H9 (cell line): ENCODE measurements at regions not wholly inside any gene's neighbourhood (a gene's known extent, or its start where the extent isn't known, plus 50 kb on each side); places are given as distances from the start of the nearest gene placed in this dataset.

Experiments used
- DNase-seq: peaks from one replicate; pipeline ENCODE4 v3.0.0-alpha.2; 2017
- H2AFZ ChIP-seq: one replicate; pipeline ENCODE4 v1.6.1; 2013; ENCODE audit warnings: mild to moderate bottlenecking, low read length, control low read depth, moderate library complexity
- H2AK5ac ChIP-seq: 2 replicates; pipeline ENCODE4 v1.6.1; 2013; ENCODE audit warnings: low read length, control low read depth, mixed read lengths; ENCODE audit not compliant: insufficient read length
- H2BK120ac ChIP-seq: one replicate; pipeline ENCODE4 v1.6.1; 2013; ENCODE audit warnings: low read depth, mild to moderate bottlenecking, low read length, control low read depth, inconsistent platforms; ENCODE audit not compliant: poor library complexity, severe bottlenecking
- H2BK12ac ChIP-seq: 2 replicates; pipeline ENCODE4 v1.6.1; 2013; ENCODE audit warnings: low read length, control low read depth, mixed read lengths, low read depth; ENCODE audit not compliant: insufficient read length
- H2BK15ac ChIP-seq: 2 replicates; pipeline ENCODE4 v1.6.1; 2013; ENCODE audit warnings: low read depth, low read length, control low read depth
- H2BK20ac ChIP-seq: one replicate; pipeline ENCODE4 v1.6.1; 2013; ENCODE audit warnings: low read depth, mild to moderate bottlenecking, low read length, control low read depth, inconsistent platforms; ENCODE audit not compliant: poor library complexity, severe bottlenecking
- H2BK5ac ChIP-seq: 2 replicates; pipeline ENCODE4 v1.6.1; 2013; ENCODE audit warnings: low read length, control low read depth, mixed read lengths; ENCODE audit not compliant: insufficient read length
- H3K14ac ChIP-seq: 2 replicates; pipeline ENCODE4 v1.6.1; 2013; ENCODE audit warnings: low read length, control low read depth; ENCODE audit not compliant: insufficient read depth
- H3K18ac ChIP-seq: 2 replicates; pipeline ENCODE4 v1.6.1; 2013; ENCODE audit warnings: low read depth, mild to moderate bottlenecking, mixed read lengths, low read length, control low read depth; ENCODE audit not compliant: insufficient read length
- H3K23ac ChIP-seq: 2 replicates; pipeline ENCODE4 v1.6.1; 2013; ENCODE audit warnings: low read length, control low read depth, mixed read lengths, low read depth; ENCODE audit not compliant: insufficient read length
- H3K23me2 ChIP-seq: 2 replicates; pipeline ENCODE4 v1.6.1; 2013; ENCODE audit warnings: low read depth, mild to moderate bottlenecking, mixed read lengths, low read length, control low read depth; ENCODE audit not compliant: insufficient read length, poor library complexity, severe bottlenecking
- H3K27ac ChIP-seq: 2 replicates; pipeline ENCODE4 v1.5.1; 2013; ENCODE audit warnings: low read length, control low read depth, mixed read lengths, low read depth; ENCODE audit not compliant: insufficient read length
- H3K27me3 ChIP-seq: 2 replicates; pipeline ENCODE4 v1.6.1; 2013; ENCODE audit warnings: low read length, control low read depth, inconsistent platforms; ENCODE audit not compliant: insufficient read depth
- H3K4ac ChIP-seq: 2 replicates; pipeline ENCODE4 v1.6.1; 2013; ENCODE audit warnings: low read depth, mild to moderate bottlenecking, control low read depth, inconsistent platforms, low read length, moderate library complexity
- H3K4me1 ChIP-seq: 2 replicates; pipeline ENCODE4 v1.6.1; 2013; ENCODE audit warnings: low read length, control low read depth, inconsistent platforms; ENCODE audit not compliant: insufficient read depth
- H3K4me2 ChIP-seq: 2 replicates; pipeline ENCODE4 v1.6.1; 2013; ENCODE audit warnings: low read length, control low read depth, mixed read lengths; ENCODE audit not compliant: insufficient read length, insufficient read depth
- H3K56ac ChIP-seq: 2 replicates; pipeline ENCODE4 v1.6.1; 2013; ENCODE audit warnings: low read depth, mild to moderate bottlenecking, mixed read lengths, low read length, control low read depth; ENCODE audit not compliant: insufficient read length
- H3K79me1 ChIP-seq: 2 replicates; pipeline ENCODE4 v1.6.1; 2013; ENCODE audit warnings: low read depth, mild to moderate bottlenecking, moderate library complexity, low read length, control low read depth, inconsistent platforms; ENCODE audit not compliant: insufficient read depth, poor library complexity, severe bottlenecking
- H3K79me2 ChIP-seq: 2 replicates; pipeline ENCODE4 v1.6.1; 2013; ENCODE audit warnings: low read length, control low read depth, inconsistent platforms; ENCODE audit not compliant: insufficient read depth
- H3K9ac ChIP-seq: 2 replicates; pipeline ENCODE4 v1.6.1; 2013; ENCODE audit warnings: low read length, control low read depth, mixed read lengths; ENCODE audit not compliant: insufficient read length; ENCODE audit errors: extremely low read depth
- H3K9me3 ChIP-seq: one replicate; pipeline ENCODE4 v1.6.1; 2013; ENCODE audit warnings: low read depth, low read length, inconsistent platforms; ENCODE audit not compliant: control insufficient read depth
- H3T11ph ChIP-seq: one replicate; pipeline ENCODE4 v1.6.1; 2013; ENCODE audit warnings: mild to moderate bottlenecking, low read length, control low read depth, inconsistent platforms
- H4K20me1 ChIP-seq: one replicate; pipeline ENCODE4 v1.6.1; 2013; ENCODE audit not compliant: control insufficient read depth, insufficient read length, insufficient read depth
- H4K5ac ChIP-seq: 2 replicates; pipeline ENCODE4 v1.6.1; 2013; ENCODE audit warnings: low read depth, mild to moderate bottlenecking, mixed read lengths, low read length, control low read depth; ENCODE audit not compliant: insufficient read length
- H4K8ac ChIP-seq: replicated peaks from 2 replicates; pipeline ENCODE4 v1.6.1; 2013; ENCODE audit warnings: low read length, control low read depth, mixed read lengths, low read depth; ENCODE audit not compliant: insufficient read length
- H4K91ac ChIP-seq: 2 replicates; pipeline ENCODE4 v1.6.1; 2013; ENCODE audit warnings: low read depth, mild to moderate bottlenecking, moderate library complexity, mixed read lengths, low read length, control low read depth; ENCODE audit not compliant: insufficient read length
- H3K27ac Mint-ChIP-seq, 3 experiments: 2 replicates in 2 of 3; 3 replicates in 1 of 3; pipeline ENCODE4 v1.8.0; 2020 to 2021; ENCODE audit warnings: mixed read lengths in 3 of 3, mild to moderate bottlenecking in 1 of 3, moderate library complexity in 1 of 3
- H3K27me3 Mint-ChIP-seq: 2 replicates; pipeline ENCODE4 v1.8.0; 2021; ENCODE audit warnings: low read depth, mild to moderate bottlenecking, moderate library complexity, mixed read lengths
- H3K36me3 Mint-ChIP-seq, 3 experiments: 2 replicates in 2 of 3; 3 replicates in 1 of 3; pipeline ENCODE4 v1.8.0; 2020 to 2021; ENCODE audit warnings: low read depth in 3 of 3, mixed read lengths in 3 of 3; ENCODE audit not compliant: insufficient read depth in 1 of 3
- H3K4me1 Mint-ChIP-seq, 2 experiments: 2 replicates each; pipeline ENCODE4 v1.8.0; 2020; ENCODE audit warnings: mixed read lengths in 2 of 2
- H3K4me3 Mint-ChIP-seq, 2 experiments: 2 replicates in 1 of 2; 3 replicates in 1 of 2; pipeline ENCODE4 v1.8.0; 2020 to 2021; ENCODE audit warnings: mild to moderate bottlenecking in 2 of 2, mixed read lengths in 2 of 2, moderate library complexity in 1 of 2
- H3K9me3 Mint-ChIP-seq, 2 experiments: 2 replicates in 1 of 2; 3 replicates in 1 of 2; pipeline ENCODE4 v1.8.0; 2020; ENCODE audit warnings: mild to moderate bottlenecking in 2 of 2, mixed read lengths in 2 of 2, moderate library complexity in 1 of 2
- WGBS: extraction: QIAGEN DNeasy Blood & Tissue Kit; methylation state at CpG from one replicate; pipeline ENCODE4 v1.1.7; 2013; ENCODE audit warnings: missing lambda C conversion rate, low lambda C conversion rate, mixed read lengths; ENCODE audit not compliant: insufficient read length; ENCODE audit errors: extremely low coverage; 5-methylcytosine and 5-hydroxymethylcytosine counted together
- TF ChIP-seq, protein P1 (sequence below): fragments of 200-600 bp; sonication (generic); conservative IDR thresholded peaks from 3 replicates; pipeline ENCODE4 v1.8.0; 2021; ENCODE audit warnings: antibody characterized with exemption, mild to moderate bottlenecking

DNA sequence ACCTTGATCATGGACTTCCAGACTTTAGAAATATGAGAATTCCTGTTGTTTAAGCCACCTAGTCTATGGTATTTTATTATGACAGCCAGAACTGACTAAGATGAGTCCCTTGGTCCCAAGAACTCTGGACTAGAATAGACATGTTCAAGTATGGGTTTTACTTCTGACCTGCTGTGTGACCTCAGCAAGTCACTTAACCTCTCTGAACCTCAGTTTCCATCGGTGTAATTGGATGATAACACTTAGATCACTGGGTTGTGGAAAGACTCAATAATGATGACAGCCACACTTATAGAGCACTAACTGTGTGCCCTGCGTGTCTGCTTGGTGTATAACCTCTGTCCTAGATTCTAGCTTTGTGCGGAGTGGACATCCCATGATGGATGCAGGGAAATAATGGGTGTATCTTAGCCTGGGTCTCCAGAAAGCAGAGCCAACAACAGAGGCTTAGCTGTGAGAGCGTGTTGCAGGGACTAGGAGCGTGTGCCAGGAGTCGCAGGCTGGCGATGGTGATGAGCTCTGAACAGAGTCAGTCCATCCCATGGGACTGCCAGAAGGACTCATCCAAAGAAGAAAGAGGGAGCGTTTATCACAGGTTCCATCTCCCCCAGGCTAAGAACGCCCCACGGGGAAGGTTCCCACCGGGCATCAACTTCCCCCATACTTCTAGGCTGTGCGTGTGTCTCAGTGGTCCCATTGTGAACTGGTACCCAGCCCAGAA, 93.2 kb upstream of the TP53I11 start:
- Histone ChIP-seq H3K79me2 (no peaks in the 10 kb centered on the region), H3K23me2 (no peaks in the 10 kb centered on the region), H2BK5ac (no peak overlapping the region), H3K4me2 (no peak overlapping the region), H3K18ac (no peak overlapping the region), H3K4ac (no peak overlapping the region), H4K8ac (no peak overlapping the region), H3K79me1 (no peaks in the 10 kb centered on the region), H3K4me1 (no peaks in the 10 kb centered on the region), H4K91ac (no peak overlapping the region), H3T11ph (no peak overlapping the region), H2AK5ac (no peak overlapping the region), H2BK15ac (no peak overlapping the region), H3K23ac (no peak overlapping the region), H2BK12ac (no peak overlapping the region), H2AFZ (no peak overlapping the region), H3K56ac (no peak overlapping the region), H4K5ac (no peak overlapping the region), H3K9me3 (peaks cover 6% of the 10 kb centered on the region), H3K14ac (no peak overlapping the region), H3K27ac (no peak overlapping the region), H2BK120ac (no peak overlapping the region), H3K9ac (no peak overlapping the region), H3K27me3 (no peaks in the 10 kb centered on the region), H2BK20ac (no peak overlapping the region), H4K20me1 (no peaks in the 10 kb centered on the region)
- no peak overlapping the region for H3K27ac Mint-ChIP-seq
- no CpG with 5 or more reads among the region's 12 CpGs for WGBS
- H3K27me3 Mint-ChIP-seq, result peaks cover 7% of the 10 kb centered on the region
- H3K9me3 Mint-ChIP-seq, result peaks cover 0 to 5% of the 10 kb centered on the region in 2 experiments; a peak in 1 of 5 replicates
- H3K4me1 Mint-ChIP-seq, result peaks cover 5 to 21% of the 10 kb centered on the region in 2 experiments
- DNase-seq, result no peak
- peaks cover 0 to 6% (median 2%) of the 10 kb centered on the region in 3 experiments; a peak in 3 of 7 replicates for H3K36me3 Mint-ChIP-seq
- no peak overlapping the region for H3K4me3 Mint-ChIP-seq
- TF ChIP-seq, protein P1, sequence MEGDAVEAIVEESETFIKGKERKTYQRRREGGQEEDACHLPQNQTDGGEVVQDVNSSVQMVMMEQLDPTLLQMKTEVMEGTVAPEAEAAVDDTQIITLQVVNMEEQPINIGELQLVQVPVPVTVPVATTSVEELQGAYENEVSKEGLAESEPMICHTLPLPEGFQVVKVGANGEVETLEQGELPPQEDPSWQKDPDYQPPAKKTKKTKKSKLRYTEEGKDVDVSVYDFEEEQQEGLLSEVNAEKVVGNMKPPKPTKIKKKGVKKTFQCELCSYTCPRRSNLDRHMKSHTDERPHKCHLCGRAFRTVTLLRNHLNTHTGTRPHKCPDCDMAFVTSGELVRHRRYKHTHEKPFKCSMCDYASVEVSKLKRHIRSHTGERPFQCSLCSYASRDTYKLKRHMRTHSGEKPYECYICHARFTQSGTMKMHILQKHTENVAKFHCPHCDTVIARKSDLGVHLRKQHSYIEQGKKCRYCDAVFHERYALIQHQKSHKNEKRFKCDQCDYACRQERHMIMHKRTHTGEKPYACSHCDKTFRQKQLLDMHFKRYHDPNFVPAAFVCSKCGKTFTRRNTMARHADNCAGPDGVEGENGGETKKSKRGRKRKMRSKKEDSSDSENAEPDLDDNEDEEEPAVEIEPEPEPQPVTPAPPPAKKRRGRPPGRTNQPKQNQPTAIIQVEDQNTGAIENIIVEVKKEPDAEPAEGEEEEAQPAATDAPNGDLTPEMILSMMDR, result no peak
